Large intestine (tissue), 3 donors: ENCODE measurements at regions not wholly inside any gene's neighbourhood (a gene's known extent, or its start where the extent isn't known, plus 50 kb on each side); places are given as distances from the start of the nearest gene placed in this dataset.

Experiments
- DNase-seq, 2 donors: peaks; one replicate each; pipeline versions ENCODE4 v3.0.0 to v3.0.0-alpha.2; 2013
- H3K27ac ChIP-seq: one replicate; pipeline ENCODE4 v1.5.1; 2013; ENCODE audit warnings: low read length
- H3K27me3 ChIP-seq: 2 replicates; pipeline ENCODE4 v1.6.1; 2013; ENCODE audit warnings: low read length; ENCODE audit not compliant: control insufficient read depth, insufficient read depth
- H3K36me3 ChIP-seq: 2 replicates; pipeline ENCODE4 v1.6.1; 2013; ENCODE audit warnings: low read length; ENCODE audit not compliant: control insufficient read depth, insufficient read depth
- H3K4me1 ChIP-seq: one replicate; pipeline ENCODE4 v1.6.1; 2013; ENCODE audit warnings: low read length; ENCODE audit not compliant: control insufficient read depth, insufficient read depth
- H3K4me3 ChIP-seq: one replicate; pipeline ENCODE4 v1.5.1; 2013; ENCODE audit warnings: low read length
- H3K9me3 ChIP-seq: one replicate; pipeline ENCODE4 v1.6.1; 2013; ENCODE audit warnings: mild to moderate bottlenecking, low read depth, low read length, moderate library complexity; ENCODE audit not compliant: control insufficient read depth
- whole genome bisulfite sequencing: methylation state at CpG from one replicate; pipeline ENCODE4 v1.1.5; 2013; ENCODE audit warnings: low lambda C conversion rate; ENCODE audit not compliant: insufficient coverage; 5-methylcytosine and 5-hydroxymethylcytosine counted together

DNA sequence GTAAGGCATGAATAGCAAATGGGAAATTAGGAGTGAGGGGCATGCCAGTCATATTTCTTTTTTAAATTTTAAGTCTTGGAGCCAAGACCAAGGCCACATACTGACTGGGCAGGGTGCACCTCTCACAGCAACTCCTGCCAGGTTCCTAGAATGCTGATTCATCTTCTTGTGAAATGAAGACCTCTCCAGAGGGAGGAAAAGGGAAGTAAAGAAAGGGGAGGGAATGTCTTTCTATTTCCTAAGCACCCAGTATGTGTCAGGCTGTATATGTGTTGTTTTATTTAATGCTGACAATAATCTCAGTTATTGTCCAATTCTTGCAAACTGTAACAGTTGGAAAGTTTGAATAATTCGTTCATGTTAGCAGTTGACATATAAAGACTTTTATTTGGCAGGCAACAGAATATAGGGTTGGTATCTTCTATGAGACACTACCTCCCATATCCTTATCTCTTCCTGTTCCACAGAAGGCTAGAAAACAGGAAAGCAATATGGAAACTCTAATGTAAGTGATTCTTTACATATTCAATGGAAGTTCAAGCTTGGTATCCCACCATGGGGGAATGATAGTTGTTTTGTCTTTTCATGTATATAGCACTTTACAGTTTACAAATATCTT is 259.1 kb upstream of the USP24 start:
- peak overlapping the region; percentile 33 for H3K27ac ChIP-seq
- WGBS = no CpG with 5 or more reads among the region's 1 CpG
- DNase-seq = peak in 1 of 2 donors; percentile 41
- no peaks in the 10 kb centered on the region for H3K9me3 ChIP-seq
- peaks cover 41% of the 10 kb centered on the region for H3K4me1 ChIP-seq
- H3K36me3 ChIP-seq = no peaks in the 10 kb centered on the region
- H3K27me3 ChIP-seq = no peaks in the 10 kb centered on the region
- no peak overlapping the region for H3K4me3 ChIP-seq

- Histone ChIP-seq H3K9me3 (no peaks in the 10 kb centered on the region), H3K4me1 (peaks cover 38% of the 10 kb centered on the region), H3K4me3 (no peak overlapping the region), H3K27ac (peak overlapping the region; percentile 33), H3K27me3 (no peaks in the 10 kb centered on the region), H3K36me3 (no peaks in the 10 kb centered on the region)
- peak; percentile 24 to 56 for DNase-seq
- no CpG with 5 or more reads among the region's 2 CpGs for WGBS
Observed at GRCh38 chr1:55473661-55474060, 258.5 kb upstream of the USP24 start.

- Histone ChIP-seq H3K4me3 (no peak overlapping the region), H3K36me3 (no peaks in the 10 kb centered on the region), H3K27me3 (no peaks in the 10 kb centered on the region), H3K27ac (no peak overlapping the region), H3K4me1 (peaks cover 32% of the 10 kb centered on the region), H3K9me3 (no peaks in the 10 kb centered on the region)
- DNase-seq = no peak
- WGBS = no CpG with 5 or more reads among the region's 2 CpGs
Observed at GRCh38 chr1:55472784-55473183, 257.6 kb upstream of the USP24 start.

GRCh38 chr1:55472115-55472514 is 257.0 kb upstream of the USP24 start:
- H3K36me3 ChIP-seq = no peaks in the 10 kb centered on the region
- H3K27ac ChIP-seq = no peak overlapping the region
- no peak for DNase-seq
- no peaks in the 10 kb centered on the region for H3K9me3 ChIP-seq
- no peak overlapping the region for H3K4me3 ChIP-seq
- H3K4me1 ChIP-seq = peaks cover 28% of the 10 kb centered on the region
- no peaks in the 10 kb centered on the region for H3K27me3 ChIP-seq
- no CpG with 5 or more reads among the region's 1 CpG for WGBS

DNA sequence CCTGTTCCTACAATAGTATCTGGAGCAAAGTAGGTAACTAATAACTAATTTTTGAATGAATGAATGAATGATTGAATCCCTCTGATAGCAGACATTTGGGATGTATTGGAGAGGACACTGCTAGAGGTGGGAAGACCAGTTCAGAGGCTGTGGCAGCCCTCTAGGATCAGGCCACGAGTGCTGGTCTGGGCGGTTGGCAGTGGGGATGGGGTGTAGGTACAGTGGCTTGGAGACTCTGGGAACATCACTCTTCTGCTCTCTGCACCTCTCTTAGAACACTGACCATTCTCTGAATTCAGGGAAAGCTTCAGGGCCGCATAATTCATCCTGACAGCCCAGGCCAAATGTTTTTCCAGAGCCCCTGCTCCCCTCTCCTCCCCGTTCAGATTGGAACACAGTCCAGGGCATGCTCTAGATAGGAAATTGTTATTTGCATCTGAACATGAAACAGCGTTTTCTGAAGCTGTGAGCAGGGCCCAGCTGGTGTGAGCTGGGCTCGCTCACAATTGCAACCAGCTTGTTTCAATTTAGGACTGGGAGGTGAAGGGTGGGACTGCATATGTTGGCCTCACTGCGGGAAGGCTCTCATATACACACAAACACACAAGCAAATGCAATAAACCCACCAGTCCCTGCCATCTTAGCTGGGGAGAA is 253.1 kb upstream of the USP24 start:
- DNase-seq = no peak
- Histone ChIP-seq H3K36me3 (no peaks in the 10 kb centered on the region), H3K27me3 (no peaks in the 10 kb centered on the region), H3K4me1 (peaks cover 3% of the 10 kb centered on the region), H3K27ac (no peak overlapping the region), H3K4me3 (no peak overlapping the region), H3K9me3 (no peaks in the 10 kb centered on the region)
- no CpG with 5 or more reads among the region's 7 CpGs for WGBS

GRCh38 chr1:55466921-55467320 is 251.8 kb upstream of the USP24 start:
- Histone ChIP-seq H3K27ac (no peak overlapping the region), H3K36me3 (no peaks in the 10 kb centered on the region), H3K27me3 (no peaks in the 10 kb centered on the region), H3K4me3 (no peak overlapping the region), H3K4me1 (no peaks in the 10 kb centered on the region), H3K9me3 (no peaks in the 10 kb centered on the region)
- WGBS = 100% methylated on average over 1 of the region's 2 CpGs
- no peak for DNase-seq

DNA sequence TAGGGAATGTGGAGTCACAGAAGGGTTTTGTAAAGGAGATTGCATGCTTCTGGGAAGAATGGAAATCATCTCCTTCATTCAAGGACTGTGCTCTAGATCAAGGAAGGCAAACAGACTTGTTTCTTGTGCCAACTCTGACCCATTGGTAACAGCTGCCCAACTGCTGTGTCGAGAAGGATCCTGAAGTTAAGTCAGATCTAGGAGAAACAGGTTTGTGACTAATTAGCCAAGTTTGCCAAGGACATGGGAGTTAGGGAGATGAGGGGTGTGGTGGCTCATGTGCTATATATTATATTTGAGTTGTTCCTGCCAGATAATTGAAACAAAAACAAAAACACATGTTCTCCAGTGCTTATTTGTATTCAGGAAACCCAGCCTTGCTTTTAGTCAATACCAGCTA is 251.2 kb upstream of the USP24 start:
- WGBS = no CpG with 5 or more reads among the region's 1 CpG
- H3K27me3 ChIP-seq = no peaks in the 10 kb centered on the region
- no peak for DNase-seq
- no peak overlapping the region for H3K4me3 ChIP-seq
- no peaks in the 10 kb centered on the region for H3K4me1 ChIP-seq
- no peaks in the 10 kb centered on the region for H3K36me3 ChIP-seq
- no peaks in the 10 kb centered on the region for H3K9me3 ChIP-seq
- H3K27ac ChIP-seq = no peak overlapping the region

DNA sequence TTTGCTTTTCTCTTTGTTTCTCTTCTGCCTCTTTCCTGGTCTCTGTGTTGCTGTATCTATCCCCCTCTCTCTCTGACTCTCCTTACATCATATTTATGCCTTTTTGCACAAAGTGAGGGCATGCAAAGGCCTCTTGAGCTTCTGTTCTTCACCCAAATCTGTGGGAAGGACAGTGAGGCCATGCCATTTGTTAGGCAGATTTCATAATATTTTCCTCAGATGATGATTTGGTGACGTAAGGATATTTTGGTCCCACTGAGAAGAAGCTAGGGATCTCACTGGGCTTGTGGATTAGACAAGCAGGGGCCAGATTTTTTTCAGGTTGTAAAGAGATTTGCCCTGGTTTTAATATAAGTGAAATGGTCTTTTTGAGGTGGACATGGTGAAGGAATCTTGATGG is 249.4 kb upstream of the USP24 start:
- WGBS = 100% methylated on average over 1 of the region's 1 CpG
- Histone ChIP-seq H3K36me3 (no peaks in the 10 kb centered on the region), H3K27ac (no peak overlapping the region), H3K4me3 (no peak overlapping the region), H3K27me3 (no peaks in the 10 kb centered on the region), H3K9me3 (no peaks in the 10 kb centered on the region), H3K4me1 (no peaks in the 10 kb centered on the region)
- no peak for DNase-seq

DNA sequence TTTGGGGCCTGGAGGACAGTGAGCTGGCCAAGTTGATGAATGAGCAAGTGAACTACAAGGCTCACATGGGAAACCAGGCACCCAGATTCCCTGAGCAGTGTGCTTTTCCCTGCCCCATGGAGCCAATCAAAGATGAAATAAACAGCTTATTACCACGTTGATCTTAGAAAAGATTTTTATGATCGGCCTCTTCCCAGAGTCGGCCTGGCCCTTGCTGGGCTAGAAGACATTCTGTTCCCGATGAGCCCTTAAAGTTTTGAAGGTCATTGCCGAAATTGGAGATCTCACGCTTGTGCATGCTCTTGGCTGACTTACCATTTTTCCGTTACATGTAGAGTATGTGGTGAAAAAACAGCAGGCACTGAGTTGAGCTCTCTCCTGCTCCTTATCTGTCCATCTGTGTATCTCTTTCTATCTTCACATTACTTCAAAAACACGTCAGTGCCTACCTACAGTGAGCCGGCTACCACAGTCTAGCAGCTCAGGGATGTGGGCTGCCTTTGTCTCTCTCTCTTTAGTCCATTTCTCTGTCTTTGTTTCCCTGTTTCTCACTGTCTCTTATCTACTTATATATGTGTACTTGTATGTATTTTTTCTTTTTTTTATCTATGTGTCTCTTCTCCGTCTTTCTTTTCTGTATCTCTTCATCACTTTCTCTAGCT is 248.8 kb upstream of the USP24 start:
- no peaks in the 10 kb centered on the region for H3K4me1 ChIP-seq
- H3K27me3 ChIP-seq = no peaks in the 10 kb centered on the region
- no peak for DNase-seq
- H3K27ac ChIP-seq = no peak overlapping the region
- H3K36me3 ChIP-seq = no peaks in the 10 kb centered on the region
- no peak overlapping the region for H3K4me3 ChIP-seq
- 68% methylated on average over 3 of the region's 10 CpGs for WGBS
- H3K9me3 ChIP-seq = no peaks in the 10 kb centered on the region

DNA sequence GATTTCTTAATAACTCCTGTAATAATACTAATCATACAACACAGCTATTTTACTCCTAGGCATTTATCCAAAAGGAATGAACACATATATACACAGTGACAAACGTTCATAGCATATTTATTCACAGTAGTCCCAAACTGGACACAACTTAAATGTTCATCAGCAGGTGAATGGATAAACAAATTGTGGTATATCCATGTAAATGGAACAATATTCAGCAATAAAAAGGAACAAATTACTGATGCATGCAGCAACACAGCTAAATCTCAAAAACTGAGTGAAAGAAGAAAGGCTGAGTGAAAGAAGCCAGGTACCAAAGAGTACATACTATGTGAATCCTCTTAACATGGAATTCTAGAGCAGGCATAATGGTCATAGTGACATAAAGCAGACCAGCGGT is 242.7 kb upstream of the USP24 start:
- DNase-seq = no peak
- Histone ChIP-seq H3K27me3 (no peaks in the 10 kb centered on the region), H3K4me1 (no peaks in the 10 kb centered on the region), H3K4me3 (no peak overlapping the region), H3K27ac (no peak overlapping the region), H3K9me3 (peaks cover 7% of the 10 kb centered on the region), H3K36me3 (no peaks in the 10 kb centered on the region)
- WGBS = no CpG with 5 or more reads among the region's 2 CpGs
